NCI-H2171 treated with DMSO at 0.1 percent for 48 hours (cell line): ENCODE measurements at regions not wholly inside any gene's neighbourhood (a gene's known extent, or its start where the extent isn't known, plus 50 kb on each side); places are given as distances from the start of the nearest gene placed in this dataset.

Experiments
- DNase-seq: peaks from one replicate; lab custom pipeline; 2025; lab: John Stamatoyannopoulos, UW

DNA sequence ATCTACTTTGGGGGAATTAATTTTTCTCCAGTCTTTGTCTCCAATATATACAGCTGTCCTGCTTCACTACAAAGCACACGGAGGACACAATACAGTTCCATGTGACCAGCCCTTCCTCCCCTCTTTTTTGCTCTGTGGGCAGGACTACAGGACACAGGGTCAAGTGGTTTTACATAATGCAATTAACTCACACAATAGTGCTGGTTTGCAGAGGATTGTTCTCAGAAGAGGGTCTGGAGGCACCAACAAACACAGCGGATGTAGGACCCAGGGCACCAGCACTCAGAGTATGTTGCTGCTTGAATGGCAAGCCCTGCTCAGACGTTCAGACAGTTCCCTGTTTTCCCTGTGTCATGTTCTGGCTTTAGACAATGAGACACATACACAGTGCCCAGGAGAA lies 52.0 kb upstream of the NPTX2 start:
- no peak for DNase-seq

DNA sequence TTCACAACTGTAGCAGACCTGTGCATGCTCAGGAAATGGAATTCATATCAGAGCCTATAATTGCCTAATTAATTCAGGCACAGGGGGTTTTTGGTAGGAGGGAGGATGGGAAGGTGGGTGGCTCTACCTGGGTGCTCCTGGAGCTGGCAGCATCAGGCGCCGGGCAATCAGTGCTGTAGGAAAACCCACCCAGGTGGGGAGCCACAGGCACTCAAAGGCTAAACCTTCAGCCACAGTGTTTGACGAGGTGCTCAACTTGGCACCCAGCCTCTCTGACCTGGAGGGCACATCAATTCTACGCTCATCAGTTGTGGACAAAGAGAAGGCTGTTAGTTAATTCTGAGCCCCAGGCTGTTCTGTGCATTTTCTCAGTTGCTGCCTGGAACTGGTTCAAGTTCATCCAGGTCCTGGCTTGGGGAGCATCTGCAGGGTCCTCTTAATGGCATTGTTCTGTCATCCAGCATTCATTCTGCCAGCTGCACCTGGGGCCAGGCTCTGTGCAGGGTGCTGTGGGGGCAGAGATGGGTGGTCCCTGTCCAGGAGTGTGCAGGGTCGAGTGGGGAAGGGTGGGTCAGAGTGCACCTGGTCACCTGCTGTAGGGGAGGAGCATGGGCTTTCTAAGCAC lies 54.1 kb upstream of the NPTX2 start:
- DNase-seq: peak; percentile 54

DNA sequence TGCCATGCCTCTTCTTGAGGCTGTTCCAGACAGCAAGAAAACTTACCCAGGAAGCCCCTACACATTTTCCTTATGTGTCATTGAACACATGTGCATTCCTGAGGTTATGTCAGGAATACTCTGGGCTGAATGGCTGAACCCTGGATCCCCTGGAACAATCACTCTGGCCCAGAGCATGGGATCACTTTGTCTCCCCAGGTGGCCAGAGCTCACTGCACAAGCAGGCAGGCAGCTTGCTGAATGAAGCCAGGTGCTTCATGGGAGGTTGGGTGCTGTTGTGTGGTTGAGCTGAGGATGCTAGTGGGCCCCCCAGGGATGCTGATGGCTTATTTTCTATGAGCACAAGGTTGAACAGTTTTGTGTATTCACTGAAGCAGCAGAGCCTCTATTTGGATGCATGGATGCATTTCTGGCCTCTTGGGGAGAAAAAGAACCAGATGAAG lies 54.7 kb upstream of the NPTX2 start:
- DNase-seq: peak; percentile 86

DNA sequence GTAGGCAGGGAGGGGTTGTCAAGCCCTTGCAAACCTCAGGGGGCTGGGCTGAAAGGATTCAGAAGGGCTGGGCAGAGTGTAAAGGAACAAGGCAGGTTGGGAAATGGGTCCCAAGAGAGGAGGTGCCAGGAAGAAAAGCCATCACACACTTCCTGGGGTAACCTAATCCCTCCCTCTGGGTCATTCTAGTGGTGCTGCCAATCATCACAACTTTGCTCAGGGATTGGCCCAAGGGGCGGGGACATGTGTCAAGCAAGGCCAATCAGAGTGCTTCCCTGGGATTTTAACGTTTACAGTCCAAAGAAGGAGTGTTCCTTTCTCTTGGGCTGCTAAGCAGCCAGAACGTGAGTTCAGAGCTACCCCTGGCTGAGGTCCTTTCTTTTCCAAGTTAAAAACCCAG lies 57.1 kb upstream of the NPTX2 start:
- DNase-seq: peak; percentile 97

DNA sequence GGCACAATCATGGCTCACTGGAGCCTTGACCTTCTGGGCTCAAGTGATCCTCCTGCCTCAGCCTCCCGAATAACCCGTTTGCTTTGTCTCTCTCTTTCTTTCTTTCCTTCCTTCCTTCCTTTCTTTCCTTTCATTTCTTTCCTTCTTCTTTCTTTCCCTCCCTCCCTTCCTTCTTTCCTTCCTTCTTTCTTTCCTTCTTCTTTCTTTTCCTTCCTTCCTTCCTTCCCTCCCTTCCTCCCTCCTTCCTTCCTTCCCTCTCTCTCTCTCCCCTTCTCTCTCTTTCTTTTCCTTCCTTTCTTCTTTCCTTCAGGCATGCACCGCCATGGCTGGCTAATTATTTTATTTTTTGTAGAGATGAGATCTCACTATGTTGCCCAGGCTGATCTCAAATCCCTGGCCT lies 57.9 kb upstream of the NPTX2 start:
- DNase-seq: no peak

DNA sequence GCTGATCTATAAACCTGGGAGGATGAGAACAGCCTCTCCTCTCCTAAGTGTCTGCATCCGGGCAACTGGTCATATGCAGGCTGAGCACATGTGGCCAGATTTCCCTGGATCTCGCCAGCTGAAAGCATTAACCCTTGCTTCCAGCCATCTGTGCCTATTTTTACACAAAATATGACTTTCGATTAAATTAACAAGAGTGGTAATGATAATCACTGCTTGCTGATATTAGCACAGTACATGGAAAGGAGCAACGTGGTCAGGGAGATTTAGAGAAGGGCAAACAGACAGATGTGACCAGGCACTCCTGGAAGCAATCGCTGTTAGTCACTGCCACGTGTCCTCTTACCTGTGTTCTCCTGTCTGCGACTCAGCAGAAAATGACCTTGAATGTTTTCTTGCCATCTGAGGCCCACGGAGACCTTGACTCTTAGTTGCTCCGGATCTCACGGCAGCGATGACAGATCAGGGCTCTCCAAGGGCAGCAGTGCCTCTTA lies 59.5 kb upstream of the NPTX2 start:
- DNase-seq: peak; percentile 86

DNA sequence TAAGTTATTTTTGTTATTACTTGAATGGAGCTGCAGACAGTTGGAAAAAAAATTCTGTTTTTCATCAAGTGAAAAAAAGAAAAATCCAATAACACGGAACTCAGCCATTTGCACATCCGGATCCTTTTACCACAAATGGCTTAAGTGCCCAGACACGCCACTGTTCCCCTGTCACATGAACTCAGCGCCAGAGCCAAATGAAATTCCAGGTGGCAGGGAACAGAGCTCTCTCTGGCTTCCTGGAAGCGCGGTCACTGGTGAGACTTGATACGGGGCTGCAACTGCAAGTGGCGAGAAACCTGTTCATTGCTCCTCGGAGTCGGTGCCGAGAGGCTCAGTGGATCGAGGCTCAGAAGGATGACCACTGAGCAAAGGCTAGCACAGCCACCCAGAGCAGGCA lies 60.8 kb upstream of the NPTX2 start:
- peak; percentile 94 for DNase-seq

DNA sequence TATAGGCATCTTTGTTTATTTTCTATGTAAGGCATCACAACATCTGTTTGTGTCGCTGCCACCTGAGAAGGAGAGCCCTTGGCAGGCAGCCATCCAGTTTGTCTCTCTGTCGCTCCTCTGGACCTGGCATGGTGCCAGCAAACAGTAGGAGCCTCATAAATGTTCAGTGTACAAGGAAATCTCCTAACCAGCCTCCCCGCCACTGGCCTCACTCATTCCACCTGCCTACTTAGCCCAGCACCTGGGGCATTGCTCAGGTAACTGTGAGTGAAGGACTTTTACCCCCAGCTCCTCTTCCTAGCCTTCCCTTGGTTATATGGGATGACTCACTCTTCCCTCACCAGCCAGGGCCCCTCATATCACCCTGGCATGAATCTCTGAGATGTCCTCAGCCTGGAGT lies 61.7 kb upstream of the NPTX2 start:
- DNase-seq: peak; percentile 75

DNA sequence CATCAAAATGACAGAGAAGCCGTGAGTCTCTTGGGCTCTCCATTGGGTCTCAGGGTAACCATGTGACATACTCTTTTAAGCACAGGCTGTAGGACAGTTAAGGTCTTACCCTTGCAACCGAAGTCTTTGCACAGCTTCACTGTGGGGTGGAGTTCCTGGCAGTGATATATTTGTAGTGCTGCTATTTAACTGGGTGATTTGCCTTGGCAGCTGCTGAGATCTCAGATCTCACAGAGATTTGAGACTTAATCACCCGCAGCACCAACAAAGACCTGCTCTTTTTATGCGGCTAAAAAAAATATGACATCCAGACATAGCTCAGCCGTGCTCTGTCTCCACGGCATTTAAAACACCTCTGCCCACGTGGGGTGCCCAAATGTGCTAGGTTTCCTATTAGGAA lies 63.4 kb upstream of the NPTX2 start:
- peak; percentile 63 for DNase-seq

DNA sequence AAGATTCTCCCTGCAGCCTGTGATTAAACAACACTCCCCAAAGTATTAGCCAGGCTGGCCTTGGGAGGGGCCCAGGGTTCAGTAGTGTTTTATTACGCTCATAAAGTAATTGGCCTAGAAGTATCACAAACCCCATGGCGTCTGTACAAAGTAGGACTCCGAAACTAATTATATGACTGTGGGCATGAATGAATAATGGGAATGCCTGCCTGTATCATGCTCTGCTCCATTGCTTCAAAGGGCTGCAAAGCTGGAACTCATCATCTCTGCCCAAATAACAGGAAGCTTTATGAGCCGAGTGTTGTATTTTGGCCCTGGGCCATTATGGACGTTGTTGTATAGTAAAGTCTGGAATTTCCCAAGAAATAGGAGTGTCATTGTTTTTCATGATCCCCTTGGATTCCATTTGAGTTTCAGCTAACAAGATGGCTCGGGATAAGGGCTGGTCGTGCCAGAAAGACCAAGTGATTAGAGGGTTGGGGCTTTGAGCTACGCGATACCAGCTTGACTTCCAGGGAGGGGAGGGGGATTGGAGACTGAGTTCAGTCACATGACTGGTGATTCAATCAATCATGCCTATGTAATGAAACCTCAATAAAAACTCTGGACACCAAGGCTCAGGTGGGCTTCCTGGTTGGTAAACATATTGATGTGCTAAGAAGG lies 65.3 kb upstream of the NPTX2 start:
- no peak for DNase-seq

DNA sequence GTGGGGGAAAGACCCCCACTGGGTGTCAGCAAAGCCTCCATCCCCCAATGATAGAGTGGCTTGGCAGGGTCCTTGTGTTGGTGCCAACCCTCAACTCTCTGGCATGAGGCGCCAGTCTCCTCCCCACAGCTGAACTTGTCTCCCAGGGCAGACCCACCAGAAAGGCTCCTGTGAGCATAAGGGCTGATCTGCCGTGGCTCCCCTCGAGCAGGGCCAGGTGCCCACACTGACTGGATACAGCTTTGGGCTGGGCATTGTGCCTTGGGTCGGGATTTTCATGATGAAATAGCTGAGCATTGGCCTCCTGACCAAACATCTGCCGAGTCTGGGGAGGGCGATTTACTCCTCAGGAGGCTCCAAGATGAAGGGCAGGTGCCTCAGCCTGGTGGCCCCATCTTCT lies 68.1 kb upstream of the NPTX2 start:
- DNase-seq: no peak

DNA sequence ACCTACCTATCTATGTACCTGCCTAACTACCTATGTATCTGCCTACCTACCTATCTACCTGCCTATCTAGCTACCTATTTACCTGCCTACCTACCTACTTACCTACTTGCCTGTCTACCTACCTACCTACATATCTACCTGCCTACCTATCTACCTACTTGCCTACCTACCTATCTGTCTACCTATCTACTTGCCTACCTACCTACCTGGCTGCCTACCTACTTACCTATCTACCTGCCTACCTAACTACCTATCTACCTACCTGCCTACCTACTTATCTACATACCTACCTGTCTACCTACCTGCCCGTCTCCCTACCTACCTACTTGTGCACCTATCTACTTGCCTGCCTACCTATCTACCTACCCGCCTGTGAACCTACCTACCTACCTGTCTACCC lies 68.7 kb upstream of the NPTX2 start:
- no peak for DNase-seq

DNA sequence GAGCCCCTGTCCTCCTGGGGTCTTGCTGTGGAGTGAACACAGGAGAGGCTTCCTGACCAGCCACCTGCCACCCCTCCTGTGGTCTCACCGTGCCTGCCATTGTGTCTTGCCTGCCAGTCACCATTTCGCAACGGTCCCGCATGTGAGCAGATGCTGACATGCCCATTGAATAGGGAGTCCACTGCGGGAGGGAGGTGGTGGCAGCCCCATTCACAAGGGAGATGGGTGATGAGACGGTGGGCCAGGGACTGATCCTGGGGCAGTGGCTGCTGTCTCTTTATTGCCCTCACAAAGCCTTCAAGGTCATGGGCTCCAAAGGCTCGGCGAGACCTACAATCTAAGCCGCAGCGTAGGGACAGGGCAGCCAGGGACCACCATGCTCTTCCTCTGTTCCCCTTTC lies 76.0 kb upstream of the NPTX2 start:
- no peak for DNase-seq

DNA sequence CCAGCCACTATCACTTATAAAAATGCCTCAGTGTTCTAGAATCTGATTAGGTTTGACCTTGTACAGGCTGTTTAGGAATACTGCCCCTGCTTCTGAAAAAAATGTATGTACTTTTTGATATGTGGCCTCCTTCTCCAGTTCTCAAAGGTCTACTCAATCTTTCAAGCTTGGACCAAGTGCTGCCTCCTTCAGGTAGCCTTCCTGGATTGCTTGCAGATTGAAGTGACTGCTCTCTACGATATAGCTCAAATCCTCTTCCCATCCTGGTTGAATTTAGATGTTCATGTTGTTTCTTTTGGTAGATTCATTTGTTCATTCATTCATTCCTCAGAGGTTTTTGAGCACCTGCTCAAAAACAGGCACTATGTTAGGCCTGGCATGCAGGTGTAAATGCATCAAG lies 77.2 kb upstream of the NPTX2 start:
- DNase-seq: no peak

DNA sequence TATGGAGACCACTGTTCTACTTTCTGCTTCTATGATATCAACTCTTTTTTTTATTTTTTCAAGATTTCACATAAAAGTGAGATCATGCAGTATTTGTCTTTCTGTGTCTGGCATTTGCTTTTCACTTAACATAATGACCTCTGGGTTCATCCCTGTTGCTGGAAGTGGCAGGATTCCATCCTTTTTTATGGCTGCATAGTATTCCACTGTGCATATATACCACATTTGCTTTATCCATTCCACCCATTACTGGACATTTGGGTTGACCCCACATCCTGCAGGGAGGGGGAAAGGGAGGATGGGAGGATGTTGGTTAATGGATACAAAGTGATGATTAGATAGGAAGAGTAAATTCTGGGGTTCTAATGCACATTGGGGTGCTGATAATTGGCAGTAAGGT lies 80.3 kb upstream of the NPTX2 start:
- no peak for DNase-seq

DNA sequence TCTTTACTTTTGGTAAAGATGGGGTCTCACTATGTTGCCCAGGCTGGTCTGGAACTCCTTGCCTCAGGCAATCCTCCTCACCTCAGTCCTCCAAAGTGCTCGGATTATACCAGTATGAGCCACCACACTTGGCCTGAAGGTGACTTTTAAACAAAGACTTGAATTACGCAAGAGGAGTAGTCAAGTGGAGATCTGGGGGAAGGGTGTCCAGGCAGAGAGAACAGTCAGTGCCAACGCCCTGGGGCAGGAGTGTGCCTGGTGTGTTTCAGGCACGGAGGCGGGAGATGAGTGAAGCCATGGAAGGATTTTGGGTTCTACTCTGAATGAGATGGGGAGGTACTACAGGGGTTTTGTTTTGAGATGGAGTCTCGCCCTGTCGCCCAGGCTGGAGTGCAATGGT lies 82.6 kb upstream of the NPTX2 start:
- DNase-seq: no peak

DNA sequence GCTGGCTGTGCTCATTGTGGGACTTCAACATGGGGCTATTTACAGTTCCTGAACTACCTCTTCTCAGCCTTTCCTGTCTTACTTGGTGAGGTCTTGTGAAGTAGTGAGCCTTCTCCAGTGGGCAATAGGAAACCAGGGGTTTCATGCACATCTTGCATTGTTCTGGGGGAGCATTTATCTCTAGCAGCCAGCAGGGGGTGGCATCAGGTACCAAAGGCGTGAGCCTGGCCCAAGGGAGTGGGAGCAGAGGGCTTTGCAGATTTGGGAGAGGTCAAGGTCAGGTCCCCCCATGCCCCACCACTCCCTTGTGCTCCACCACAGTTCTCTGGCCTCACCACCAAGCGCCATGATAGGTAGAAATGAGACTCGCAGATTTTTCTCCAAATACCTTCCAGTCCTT lies 85.4 kb upstream of the NPTX2 start:
- DNase-seq: no peak

DNA sequence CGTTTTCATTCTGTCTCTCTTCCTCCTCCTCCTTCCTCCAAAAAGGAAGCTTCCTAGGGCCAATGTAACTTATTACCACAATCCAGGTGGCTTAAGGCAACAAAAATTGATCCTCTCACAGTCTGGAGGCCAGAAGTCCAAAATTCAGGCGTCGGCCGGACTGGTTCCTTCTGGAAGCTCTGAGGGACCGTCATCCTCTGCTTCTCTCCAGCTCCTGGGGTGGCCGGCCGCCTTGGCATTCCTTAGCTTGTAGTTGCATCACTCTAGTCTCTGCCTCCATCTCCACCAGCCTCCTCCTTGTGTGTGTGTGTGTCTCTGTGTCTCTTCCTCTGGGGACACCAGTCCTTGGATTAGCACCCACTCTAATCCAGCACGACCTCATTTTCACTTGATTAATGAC lies 89.0 kb upstream of the NPTX2 start:
- DNase-seq: no peak

DNA sequence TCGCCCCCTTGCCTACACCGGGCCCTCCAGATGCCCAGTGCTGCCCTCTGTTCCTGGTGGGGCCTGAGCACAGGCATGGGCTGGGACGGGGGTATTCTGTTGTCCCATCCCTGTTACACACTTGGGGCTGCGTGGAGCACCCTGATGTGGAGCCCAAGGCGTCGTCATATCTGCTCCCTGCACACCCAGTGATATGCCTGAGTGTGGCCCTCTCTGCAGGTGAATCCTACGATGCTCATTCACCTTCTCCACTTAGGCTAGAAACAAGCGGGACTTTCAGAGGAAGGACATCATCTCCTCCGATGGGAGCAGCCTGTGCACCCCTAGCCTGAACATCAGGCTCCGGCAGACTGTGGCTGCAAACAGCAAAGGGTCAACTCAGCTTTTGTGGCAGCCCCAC lies 91.0 kb upstream of the NPTX2 start:
- no peak for DNase-seq

DNA sequence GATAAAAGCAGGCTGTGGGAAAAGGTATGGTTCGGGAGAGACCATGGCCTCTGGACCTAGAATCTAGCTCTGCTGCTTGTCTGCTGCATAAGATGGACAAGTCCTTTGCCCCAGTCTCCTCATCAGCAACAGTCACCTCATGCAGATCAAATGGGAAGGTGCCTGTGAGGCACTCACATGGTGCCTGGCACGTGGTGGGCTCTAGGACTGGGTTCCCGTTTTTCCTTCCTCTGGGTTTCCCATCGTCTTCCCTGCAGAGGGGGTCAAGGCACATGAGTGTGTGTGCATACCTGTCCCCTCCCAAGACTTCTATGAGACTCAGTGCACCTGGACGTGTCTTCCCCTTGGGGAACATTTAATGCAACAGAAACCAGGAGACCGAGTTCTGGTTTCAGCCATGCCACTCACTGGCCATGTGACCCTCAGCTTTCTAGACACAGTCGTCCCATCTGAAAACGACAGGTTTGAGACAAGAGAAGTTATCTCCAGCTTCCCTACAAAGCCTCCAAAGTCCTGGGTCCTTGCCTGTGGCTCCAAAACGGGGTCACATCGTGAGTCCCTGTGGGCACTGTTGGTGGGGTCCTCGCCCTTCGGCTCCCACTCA lies 95.9 kb upstream of the NPTX2 start:
- DNase-seq: no peak

DNA sequence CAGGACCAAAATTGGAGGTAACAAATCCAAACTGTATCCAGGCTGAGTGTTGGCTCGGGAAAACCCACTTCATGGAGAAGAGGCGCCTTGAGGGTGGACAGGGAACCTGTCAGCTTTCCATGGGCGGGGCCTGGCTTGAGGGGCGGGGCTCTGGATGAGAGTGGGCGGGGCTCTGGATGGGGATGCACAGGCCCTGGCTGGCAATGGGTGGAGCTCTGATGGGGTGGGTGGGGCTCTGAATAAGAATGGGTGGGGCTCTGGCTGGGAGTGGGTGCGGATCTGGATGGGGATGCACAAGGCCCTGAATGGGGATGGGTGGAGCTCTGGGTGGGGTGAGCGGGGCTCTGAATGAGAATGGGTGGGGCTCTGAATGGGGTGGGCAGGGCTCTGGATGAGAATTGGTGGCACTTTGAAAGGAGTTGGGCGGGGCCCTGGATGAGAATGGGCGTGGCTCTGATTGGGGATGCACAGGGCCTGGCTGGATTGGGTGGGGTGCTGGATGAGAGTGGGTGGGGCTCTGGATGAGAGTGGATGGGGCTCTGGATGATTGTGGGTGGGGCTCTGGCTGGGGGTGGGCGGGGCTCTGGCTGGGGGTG lies 96.6 kb upstream of the NPTX2 start:
- DNase-seq: no peak

DNA sequence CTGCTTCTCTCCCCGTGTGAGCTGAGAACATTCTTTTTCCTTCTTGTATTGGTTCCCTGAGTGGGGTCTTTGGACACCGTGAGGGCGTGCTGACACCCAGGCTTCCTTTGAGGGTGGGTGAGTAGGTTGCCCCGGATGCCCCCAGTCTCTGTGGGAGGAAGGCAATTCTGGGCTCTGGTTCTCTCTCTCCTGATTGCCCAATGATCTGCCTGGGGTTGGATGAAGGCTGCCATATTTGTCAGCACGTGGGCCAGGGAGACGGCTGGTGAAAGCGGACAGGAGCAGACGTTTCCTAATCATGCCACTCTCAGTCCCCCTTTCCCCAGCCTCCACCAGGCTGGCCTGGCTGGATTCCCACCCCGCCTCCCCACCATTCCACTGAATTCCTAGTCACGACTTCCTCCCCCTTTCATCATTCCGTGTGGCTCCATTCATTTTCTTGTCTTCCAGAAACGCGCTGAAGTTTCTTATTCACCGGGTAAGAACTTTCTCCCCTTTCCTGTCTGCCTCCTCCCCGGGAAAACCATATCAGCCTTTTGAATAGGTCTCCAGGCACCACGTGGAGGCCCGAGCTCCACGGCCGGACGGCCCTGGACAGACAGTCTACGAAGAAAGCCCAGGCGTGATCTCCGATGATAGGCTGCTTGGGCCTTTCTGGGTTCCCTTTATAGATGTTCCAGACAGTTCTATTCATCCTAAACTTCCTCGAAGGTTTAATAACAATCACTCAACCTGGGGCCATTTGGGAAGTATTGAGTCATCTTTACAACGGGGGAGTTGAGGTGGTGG lies 98.7 kb upstream of the NPTX2 start:
- DNase-seq: no peak
